ENCODE measurements at regions not wholly inside any gene's neighbourhood (a gene's known extent, or its start where the extent isn't known, plus 50 kb on each side); places are given as distances from the start of the nearest gene placed in this dataset.

- DNase-seq (ENCODE audit: extremely low read depth, low read depth), result no peak
- TF ChIP-seq CTCF (IDR thresholded peaks at IDR 0.05; ENCODE audit: low read depth, low read length, missing control alignments), result no peak
- H3K4me3 ChIP-seq (replicated peaks; ENCODE audit: low read depth, low read length), result no peak overlapping the region
These were observed 226.0 kb upstream of the NFE2L3 start for GRCh38 chr7:25926009-25926408.

GRCh38 chr7:25926451-25926850 lies 225.5 kb upstream of the NFE2L3 start:
- no peak for DNase-seq (ENCODE audit: extremely low read depth, low read depth)
- H3K4me3 ChIP-seq (replicated peaks; ENCODE audit: low read depth, low read length), result no peak overlapping the region
- TF ChIP-seq CTCF (IDR thresholded peaks at IDR 0.05; ENCODE audit: low read depth, low read length, missing control alignments), result no peak

GRCh38 chr7:25926891-25927625 lies 224.9 kb upstream of the NFE2L3 start:
- DNase-seq (ENCODE audit: extremely low read depth, low read depth), result no peak
- no peak for TF ChIP-seq CTCF (IDR thresholded peaks at IDR 0.05; ENCODE audit: low read depth, low read length, missing control alignments)

GRCh38 chr7:25927626-25927978 lies 224.4 kb upstream of the NFE2L3 start:
- no peak for DNase-seq (ENCODE audit: extremely low read depth, low read depth)
- no peak for TF ChIP-seq CTCF (IDR thresholded peaks at IDR 0.05; ENCODE audit: low read depth, low read length, missing control alignments)
- no peak overlapping the region for H3K4me3 ChIP-seq (replicated peaks; ENCODE audit: low read depth, low read length)

More at GRCh38 chr7:25926891-25927625, 224.9 kb upstream of the NFE2L3 start:
- no peak overlapping the region for H3K4me3 ChIP-seq (replicated peaks; ENCODE audit: low read depth, low read length)

- DNase-seq (ENCODE audit: extremely low read depth, low read depth), result no peak
- H3K4me3 ChIP-seq (replicated peaks; ENCODE audit: low read depth, low read length), result no peak overlapping the region
- no peak for TF ChIP-seq CTCF (IDR thresholded peaks at IDR 0.05; ENCODE audit: low read depth, low read length, missing control alignments)
These were observed 223.3 kb upstream of the NFE2L3 start for GRCh38 chr7:25928549-25929330.

- TF ChIP-seq CTCF (IDR thresholded peaks at IDR 0.05; ENCODE audit: low read depth, low read length, missing control alignments), result no peak
- no peak overlapping the region for H3K4me3 ChIP-seq (replicated peaks; ENCODE audit: low read depth, low read length)
These were observed 222.6 kb upstream of the NFE2L3 start for GRCh38 chr7:25929448-25929847.

More at GRCh38 chr7:25929448-25929847, 222.6 kb upstream of the NFE2L3 start:
- DNase-seq (ENCODE audit: extremely low read depth, low read depth), result no peak
